ENCODE measurements at regions not wholly inside any gene's neighbourhood (a gene's known extent, or its start where the extent isn't known, plus 50 kb on each side); places are given as distances from the start of the nearest gene placed in this dataset.

DNA sequence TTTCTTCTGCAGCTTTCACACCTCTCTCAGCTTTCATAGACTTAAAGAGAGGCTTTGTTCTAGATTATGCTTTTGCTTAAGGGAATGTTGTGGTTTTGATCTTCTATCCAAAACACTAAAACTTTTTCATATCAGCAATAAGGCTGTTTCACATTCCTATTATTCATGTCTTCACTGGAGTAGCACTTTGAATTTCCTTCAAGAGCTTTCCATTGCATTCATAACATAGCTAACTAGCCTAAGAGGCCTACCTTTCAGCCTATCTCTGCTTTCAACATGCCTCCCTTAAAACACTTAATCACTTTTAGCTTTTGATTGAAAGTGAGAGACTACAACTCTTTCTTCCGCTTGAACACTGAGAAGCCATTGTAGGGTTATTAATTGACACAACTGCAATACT is 1117.0 kb upstream of the PHF14 start:
- Histone ChIP-seq H3K9me3 (ENCODE audit: control insufficient read depth in 1 of 2, insufficient read depth in 1 of 2, low read depth in 1 of 2, low read length in 2 of 2) (peaks cover 0 to 11% of the 10 kb centered on the region in 2 experiments; a peak in 1 of 4 replicates), H3K27me3 (ENCODE audit: insufficient read depth, low read length) (no peaks in the 10 kb centered on the region), H3K27ac (ENCODE audit: low read depth, low read length) (no peak overlapping the region), H3K9ac (ENCODE audit: low read length) (no peak overlapping the region), H3K4me3 (replicated peaks in 1 of 2; ENCODE audit: low read depth in 1 of 2, low read length in 2 of 2) (no peak overlapping the region), H2AFZ (ENCODE audit: low read depth, low read length, poor library complexity, severe bottlenecking) (no peak overlapping the region), H4K20me1 (ENCODE audit: insufficient read depth) (no peaks in the 10 kb centered on the region), H3K79me2 (ENCODE audit: insufficient read depth, low read length) (no peaks in the 10 kb centered on the region), H3K36me3 (ENCODE audit: control insufficient read depth in 1 of 2, insufficient read depth in 2 of 2, low read length in 2 of 2) (no peaks in the 10 kb centered on the region), H3K4me1 (ENCODE audit: control insufficient read depth in 1 of 2, insufficient read depth in 2 of 2, low read length in 2 of 2) (no peaks in the 10 kb centered on the region), H3K9me2 (ENCODE audit: insufficient read depth) (no peaks in the 10 kb centered on the region), H3K4me2 (ENCODE audit: low read length) (no peak overlapping the region)
- TF ChIP-seq, protein P1, sequence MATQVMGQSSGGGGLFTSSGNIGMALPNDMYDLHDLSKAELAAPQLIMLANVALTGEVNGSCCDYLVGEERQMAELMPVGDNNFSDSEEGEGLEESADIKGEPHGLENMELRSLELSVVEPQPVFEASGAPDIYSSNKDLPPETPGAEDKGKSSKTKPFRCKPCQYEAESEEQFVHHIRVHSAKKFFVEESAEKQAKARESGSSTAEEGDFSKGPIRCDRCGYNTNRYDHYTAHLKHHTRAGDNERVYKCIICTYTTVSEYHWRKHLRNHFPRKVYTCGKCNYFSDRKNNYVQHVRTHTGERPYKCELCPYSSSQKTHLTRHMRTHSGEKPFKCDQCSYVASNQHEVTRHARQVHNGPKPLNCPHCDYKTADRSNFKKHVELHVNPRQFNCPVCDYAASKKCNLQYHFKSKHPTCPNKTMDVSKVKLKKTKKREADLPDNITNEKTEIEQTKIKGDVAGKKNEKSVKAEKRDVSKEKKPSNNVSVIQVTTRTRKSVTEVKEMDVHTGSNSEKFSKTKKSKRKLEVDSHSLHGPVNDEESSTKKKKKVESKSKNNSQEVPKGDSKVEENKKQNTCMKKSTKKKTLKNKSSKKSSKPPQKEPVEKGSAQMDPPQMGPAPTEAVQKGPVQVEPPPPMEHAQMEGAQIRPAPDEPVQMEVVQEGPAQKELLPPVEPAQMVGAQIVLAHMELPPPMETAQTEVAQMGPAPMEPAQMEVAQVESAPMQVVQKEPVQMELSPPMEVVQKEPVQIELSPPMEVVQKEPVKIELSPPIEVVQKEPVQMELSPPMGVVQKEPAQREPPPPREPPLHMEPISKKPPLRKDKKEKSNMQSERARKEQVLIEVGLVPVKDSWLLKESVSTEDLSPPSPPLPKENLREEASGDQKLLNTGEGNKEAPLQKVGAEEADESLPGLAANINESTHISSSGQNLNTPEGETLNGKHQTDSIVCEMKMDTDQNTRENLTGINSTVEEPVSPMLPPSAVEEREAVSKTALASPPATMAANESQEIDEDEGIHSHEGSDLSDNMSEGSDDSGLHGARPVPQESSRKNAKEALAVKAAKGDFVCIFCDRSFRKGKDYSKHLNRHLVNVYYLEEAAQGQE (IDR thresholded peaks at IDR 0.05; ENCODE audit: low read depth) = no peak
- no peak for TF ChIP-seq POLR2A (IDR thresholded peaks at IDR 0.05; ENCODE audit: borderline replicate concordance, extremely low read depth, insufficient read depth, insufficient read length)
- TF ChIP-seq RAD21 (IDR thresholded peaks at IDR 0.05; ENCODE audit: low read depth) = no peak
- TF ChIP-seq, protein P2, sequence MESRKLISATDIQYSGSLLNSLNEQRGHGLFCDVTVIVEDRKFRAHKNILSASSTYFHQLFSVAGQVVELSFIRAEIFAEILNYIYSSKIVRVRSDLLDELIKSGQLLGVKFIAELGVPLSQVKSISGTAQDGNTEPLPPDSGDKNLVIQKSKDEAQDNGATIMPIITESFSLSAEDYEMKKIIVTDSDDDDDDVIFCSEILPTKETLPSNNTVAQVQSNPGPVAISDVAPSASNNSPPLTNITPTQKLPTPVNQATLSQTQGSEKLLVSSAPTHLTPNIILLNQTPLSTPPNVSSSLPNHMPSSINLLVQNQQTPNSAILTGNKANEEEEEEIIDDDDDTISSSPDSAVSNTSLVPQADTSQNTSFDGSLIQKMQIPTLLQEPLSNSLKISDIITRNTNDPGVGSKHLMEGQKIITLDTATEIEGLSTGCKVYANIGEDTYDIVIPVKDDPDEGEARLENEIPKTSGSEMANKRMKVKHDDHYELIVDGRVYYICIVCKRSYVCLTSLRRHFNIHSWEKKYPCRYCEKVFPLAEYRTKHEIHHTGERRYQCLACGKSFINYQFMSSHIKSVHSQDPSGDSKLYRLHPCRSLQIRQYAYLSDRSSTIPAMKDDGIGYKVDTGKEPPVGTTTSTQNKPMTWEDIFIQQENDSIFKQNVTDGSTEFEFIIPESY (IDR thresholded peaks at IDR 0.05; ENCODE audit: extremely low read depth, insufficient replicate concordance, low read length) = no peak
- no peak for TF ChIP-seq ELF1 (IDR thresholded peaks at IDR 0.05; ENCODE audit: borderline replicate concordance, low read depth)
- TF ChIP-seq CTCF (IDR thresholded peaks at IDR 0.05 in 2 of 3, conservative IDR thresholded peaks at IDR 0.05 in 1 of 3; ENCODE audit: borderline replicate concordance in 1 of 3, insufficient read depth in 1 of 3, low read depth in 2 of 3, low read length in 2 of 3) = no peak
- TF ChIP-seq EZH2phosphoT487 (IDR thresholded peaks at IDR 0.05; ENCODE audit: borderline replicate concordance) = no peak
- TF ChIP-seq SRF (IDR thresholded peaks at IDR 0.05; ENCODE audit: low read depth) = no peak
- TF ChIP-seq SIN3A (IDR thresholded peaks at IDR 0.05; ENCODE audit: low read depth) = no peak
- no peak for TF ChIP-seq CBX3 (IDR thresholded peaks at IDR 0.05; ENCODE audit: low read depth)
- TF ChIP-seq JUND (IDR thresholded peaks at IDR 0.05) = no peak
- ATAC-seq = no peak
- intact Hi-C loops (cut with micrococcal nuclease) = no loop called here
- DNase-seq (ENCODE audit: low read depth, low spot score) = no peak
- CTCF ChIA-PET = no interaction called here
- RAD21 ChIA-PET (ENCODE audit: low non-redundant PET in 1 of 2, low total read pairs in 2 of 2, uncharacterized antibody in 2 of 2, unreplicated experiment in 2 of 2) = no interaction called here
- POLR2A ChIA-PET = no interaction called here
- BruUV-seq (replicated peaks) = no TSS peak
